ENCODE measurements at regions not wholly inside any gene's neighbourhood (a gene's known extent, or its start where the extent isn't known, plus 50 kb on each side); places are given as distances from the start of the nearest gene placed in this dataset.
A peak's percentile ranks its signal among the peaks of the same experiment; 100 is the strongest.

DNA sequence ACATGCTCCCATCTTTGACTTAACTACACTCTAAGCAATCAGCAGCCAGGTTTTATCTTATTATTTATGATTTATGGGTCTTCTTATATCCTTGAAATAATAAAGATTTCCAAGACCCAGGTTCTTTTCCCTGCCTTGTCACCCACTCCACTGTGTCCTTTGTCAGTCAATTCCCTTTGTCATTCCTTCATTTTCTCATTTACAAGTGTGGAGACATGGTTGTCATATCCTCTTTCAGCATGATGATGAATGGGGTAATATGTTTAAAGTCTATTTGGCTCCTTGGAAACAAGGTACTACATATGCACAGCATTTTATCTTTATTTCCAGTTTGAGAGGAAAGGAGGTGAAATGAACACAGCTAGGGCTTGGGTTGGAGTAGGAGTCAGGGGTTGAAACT lies 521.8 kb downstream of the LMO7 start:
- Mint-ChIP-seq H3K9me3 (peaks cover 0 to 2% (median 0%) of the 10 kb centered on the region in 5 donors), H3K27ac (no peak overlapping the region), H3K36me3 (no peaks in the 10 kb centered on the region), H3K4me3 (no peak overlapping the region), H3K27me3 (peaks cover 0 to 1% of the 10 kb centered on the region in 2 donors), H3K4me1 (no peaks in the 10 kb centered on the region)
- Histone ChIP-seq H3K36me3 (ENCODE audit: insufficient read depth, low read length) (no peaks in the 10 kb centered on the region), H3K27me3 (ENCODE audit: insufficient read depth, low read length, poor library complexity, severe bottlenecking) (no peaks in the 10 kb centered on the region), H3K4me1 (ENCODE audit: insufficient read depth, low read length) (no peaks in the 10 kb centered on the region), H3K4me3 (ENCODE audit: low read length) (no peak overlapping the region), H3K9me3 (ENCODE audit: low read length) (no peaks in the 10 kb centered on the region), H3K27ac (ENCODE audit: low read depth, low read length) (no peak overlapping the region)
- ChIA-PET CTCF (no interaction called here), POLR2A (no interaction called here)
- no peak for DNase-seq

GRCh38 chr13:76153239-76153638 lies 517.1 kb downstream of the LMO7 start:
- no peaks in the 10 kb centered on the region for H3K36me3 Mint-ChIP-seq
- H3K4me1 ChIP-seq (ENCODE audit: insufficient read depth, low read length): no peaks in the 10 kb centered on the region
- CTCF ChIA-PET: no interaction called here

GRCh38 chr13:76148926-76149325 lies 512.8 kb downstream of the LMO7 start:
- CTCF ChIA-PET: no interaction called here
- Mint-ChIP-seq H3K36me3 (no peaks in the 10 kb centered on the region), H3K27ac (no peak overlapping the region), H3K27me3 (no peaks in the 10 kb centered on the region), H3K4me1 (no peaks in the 10 kb centered on the region), H3K9me3 (peaks cover 0 to 2% (median 0%) of the 10 kb centered on the region in 5 donors), H3K4me3 (no peak overlapping the region)
- DNase-seq: no peak
- Histone ChIP-seq H3K4me3 (ENCODE audit: low read length) (no peak overlapping the region), H3K36me3 (ENCODE audit: insufficient read depth, low read length) (no peaks in the 10 kb centered on the region), H3K27ac (ENCODE audit: low read depth, low read length) (no peak overlapping the region), H3K27me3 (ENCODE audit: insufficient read depth, low read length, poor library complexity, severe bottlenecking) (no peaks in the 10 kb centered on the region), H3K9me3 (ENCODE audit: low read length) (no peaks in the 10 kb centered on the region), H3K4me1 (ENCODE audit: insufficient read depth, low read length) (no peaks in the 10 kb centered on the region)
- POLR2A ChIA-PET: no interaction called here

More at GRCh38 chr13:76153239-76153638, 517.1 kb downstream of the LMO7 start:
- H3K4me3 ChIP-seq (ENCODE audit: low read length): no peak overlapping the region
- H3K9me3 Mint-ChIP-seq: no peaks in the 10 kb centered on the region
- no peaks in the 10 kb centered on the region for H3K36me3 ChIP-seq (ENCODE audit: insufficient read depth, low read length)
- POLR2A ChIA-PET: no interaction called here
- no peak overlapping the region for H3K4me3 Mint-ChIP-seq
- DNase-seq: no peak
- H3K4me1 Mint-ChIP-seq: no peaks in the 10 kb centered on the region
- H3K27me3 Mint-ChIP-seq: peaks cover 0 to 1% of the 10 kb centered on the region in 2 donors
- H3K9me3 ChIP-seq (ENCODE audit: low read length): no peaks in the 10 kb centered on the region
- H3K27me3 ChIP-seq (ENCODE audit: insufficient read depth, low read length, poor library complexity, severe bottlenecking): no peaks in the 10 kb centered on the region
- no peak overlapping the region for H3K27ac ChIP-seq (ENCODE audit: low read depth, low read length)
- H3K27ac Mint-ChIP-seq: no peak overlapping the region

DNA sequence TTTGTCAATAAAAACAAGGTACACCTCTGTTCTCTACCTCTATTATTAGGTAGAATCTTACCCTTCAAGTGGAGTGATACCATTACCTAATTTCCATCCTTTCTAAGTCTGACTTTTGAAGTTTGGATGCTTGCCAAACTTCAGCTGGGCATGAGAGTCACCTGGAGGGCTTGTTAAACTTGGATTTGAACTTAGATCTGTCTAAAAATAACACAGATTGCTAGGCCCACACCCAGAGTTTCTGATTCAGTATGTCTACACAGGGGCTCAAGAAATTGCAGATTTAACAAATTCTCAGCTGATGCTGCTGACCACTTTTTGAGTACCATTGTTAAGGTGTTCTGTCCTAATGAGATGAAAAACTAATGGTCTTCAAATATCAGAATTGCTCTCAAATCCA lies 512.2 kb downstream of the LMO7 start:
- no peaks in the 10 kb centered on the region for H3K27me3 ChIP-seq (ENCODE audit: insufficient read depth, low read length, poor library complexity, severe bottlenecking)
- H3K36me3 ChIP-seq (ENCODE audit: insufficient read depth, low read length): no peaks in the 10 kb centered on the region
- no peaks in the 10 kb centered on the region for H3K36me3 Mint-ChIP-seq
- H3K4me1 Mint-ChIP-seq: no peaks in the 10 kb centered on the region
- POLR2A ChIA-PET: no interaction called here
- H3K27ac Mint-ChIP-seq: no peak overlapping the region
- H3K9me3 Mint-ChIP-seq: peaks cover 0 to 2% (median 0%) of the 10 kb centered on the region in 5 donors
- CTCF ChIA-PET: no interaction called here
- DNase-seq: no peak
- no peak overlapping the region for H3K27ac ChIP-seq (ENCODE audit: low read depth, low read length)
- H3K9me3 ChIP-seq (ENCODE audit: low read length): no peaks in the 10 kb centered on the region
- no peaks in the 10 kb centered on the region for H3K27me3 Mint-ChIP-seq
- no peak overlapping the region for H3K4me3 ChIP-seq (ENCODE audit: low read length)
- H3K4me3 Mint-ChIP-seq: no peak overlapping the region
- no peaks in the 10 kb centered on the region for H3K4me1 ChIP-seq (ENCODE audit: insufficient read depth, low read length)

GRCh38 chr13:76132532-76132931 lies 496.4 kb downstream of the LMO7 start:
- ChIA-PET CTCF (no interaction called here), POLR2A (no interaction called here)
- DNase-seq: no peak
- H3K4me1 Mint-ChIP-seq: no peaks in the 10 kb centered on the region
- H3K36me3 Mint-ChIP-seq: no peaks in the 10 kb centered on the region
- H3K4me1 ChIP-seq (ENCODE audit: insufficient read depth, low read length): no peaks in the 10 kb centered on the region
- no peak overlapping the region for H3K4me3 Mint-ChIP-seq
- no peaks in the 10 kb centered on the region for H3K27me3 ChIP-seq (ENCODE audit: insufficient read depth, low read length, poor library complexity, severe bottlenecking)
- no peaks in the 10 kb centered on the region for H3K27me3 Mint-ChIP-seq
- H3K27ac ChIP-seq (ENCODE audit: low read depth, low read length): no peak overlapping the region
- peaks cover 0 to 9% (median 2%) of the 10 kb centered on the region in 5 donors for H3K9me3 Mint-ChIP-seq
- H3K27ac Mint-ChIP-seq: no peak overlapping the region
- H3K36me3 ChIP-seq (ENCODE audit: insufficient read depth, low read length): no peaks in the 10 kb centered on the region
- H3K4me3 ChIP-seq (ENCODE audit: low read length): no peak overlapping the region
- H3K9me3 ChIP-seq (ENCODE audit: low read length): no peaks in the 10 kb centered on the region

DNA sequence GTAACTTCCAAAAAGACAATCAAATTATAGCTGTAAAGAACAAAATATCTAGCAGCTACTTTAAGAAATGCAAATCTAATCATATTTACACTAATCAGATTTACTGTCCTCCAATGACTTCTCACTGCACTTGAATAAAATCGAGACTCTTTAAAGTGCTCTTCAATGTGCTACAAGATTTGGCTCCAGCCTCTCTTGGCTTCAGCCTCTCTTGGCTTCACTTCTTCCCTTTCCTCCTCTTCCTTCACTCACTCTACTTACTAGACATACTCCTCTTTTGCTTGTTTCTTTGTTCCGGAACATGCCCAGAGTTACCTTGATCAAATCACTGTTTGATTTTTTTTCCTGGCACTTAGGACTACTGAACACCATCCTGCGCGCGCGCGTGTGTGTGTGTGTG lies 495.4 kb downstream of the LMO7 start:
- Histone ChIP-seq H3K4me3 (ENCODE audit: low read length) (no peak overlapping the region), H3K36me3 (ENCODE audit: insufficient read depth, low read length) (no peaks in the 10 kb centered on the region), H3K27me3 (ENCODE audit: insufficient read depth, low read length, poor library complexity, severe bottlenecking) (no peaks in the 10 kb centered on the region), H3K27ac (ENCODE audit: low read depth, low read length) (no peak overlapping the region), H3K4me1 (ENCODE audit: insufficient read depth, low read length) (no peaks in the 10 kb centered on the region), H3K9me3 (ENCODE audit: low read length) (no peaks in the 10 kb centered on the region)
- no peaks in the 10 kb centered on the region for H3K36me3 Mint-ChIP-seq
- H3K4me1 Mint-ChIP-seq: no peaks in the 10 kb centered on the region
- H3K9me3 Mint-ChIP-seq: peaks cover 0 to 9% (median 0%) of the 10 kb centered on the region in 5 donors
- peak overlapping the region in 1 of 8 donors; percentile 61 for H3K27ac Mint-ChIP-seq
- no peak for DNase-seq
- ChIA-PET POLR2A (no interaction called here), CTCF (interaction anchor here (0.9 kb wide), 1 partner anchor 106 kb away, joined by 3 read pairs; no protein-coding TSS in a partner anchor)
- no peak overlapping the region for H3K4me3 Mint-ChIP-seq
- no peaks in the 10 kb centered on the region for H3K27me3 Mint-ChIP-seq

DNA sequence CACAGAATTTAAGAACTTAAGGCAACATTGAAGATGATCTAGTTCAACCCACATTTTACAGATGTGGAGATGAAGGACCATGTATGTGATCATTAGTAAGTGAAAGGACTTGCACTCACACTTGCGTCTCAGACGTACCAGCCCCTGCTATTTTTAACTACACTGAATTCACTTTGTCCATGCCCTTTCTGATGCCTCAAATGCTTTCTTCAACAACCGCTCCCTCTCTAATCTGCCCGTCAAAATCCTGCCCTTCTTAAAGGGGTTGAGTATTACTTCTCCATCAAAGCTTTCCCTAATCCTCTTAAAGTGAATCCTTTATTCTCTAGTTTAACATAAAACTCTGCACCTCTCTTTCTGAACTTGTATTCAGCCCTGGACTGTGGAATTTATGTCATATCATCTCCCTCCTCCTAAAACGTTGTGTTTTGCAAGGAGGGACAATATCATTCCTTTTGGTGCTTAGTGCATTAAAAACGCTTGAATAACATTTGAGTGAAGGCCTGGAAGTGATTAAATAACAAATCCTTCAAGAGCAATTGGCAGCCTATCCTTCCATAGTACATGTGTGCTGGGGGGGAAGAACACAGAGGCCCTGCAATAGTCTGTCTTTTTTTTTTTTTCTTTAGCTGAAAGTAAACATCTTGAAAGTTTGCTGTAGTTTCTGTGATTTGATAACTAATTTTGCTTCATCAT lies 493.3 kb downstream of the LMO7 start:
- H3K27ac Mint-ChIP-seq: no peak overlapping the region
- Histone ChIP-seq H3K4me3 (ENCODE audit: low read length) (no peak overlapping the region), H3K4me1 (ENCODE audit: insufficient read depth, low read length) (no peaks in the 10 kb centered on the region), H3K27ac (ENCODE audit: low read depth, low read length) (no peak overlapping the region), H3K9me3 (ENCODE audit: low read length) (no peaks in the 10 kb centered on the region), H3K27me3 (ENCODE audit: insufficient read depth, low read length, poor library complexity, severe bottlenecking) (no peaks in the 10 kb centered on the region), H3K36me3 (ENCODE audit: insufficient read depth, low read length) (no peaks in the 10 kb centered on the region)
- ChIA-PET CTCF (no interaction called here), POLR2A (no interaction called here)
- H3K36me3 Mint-ChIP-seq: no peaks in the 10 kb centered on the region
- H3K4me3 Mint-ChIP-seq: no peak overlapping the region
- DNase-seq: no peak
- peaks cover 0 to 12% (median 6%) of the 10 kb centered on the region in 5 donors for H3K9me3 Mint-ChIP-seq
- no peaks in the 10 kb centered on the region for H3K27me3 Mint-ChIP-seq
- H3K4me1 Mint-ChIP-seq: no peaks in the 10 kb centered on the region

GRCh38 chr13:76127922-76128321 lies 491.8 kb downstream of the LMO7 start:
- no peak for DNase-seq
- ChIA-PET CTCF (no interaction called here), POLR2A (no interaction called here)
- no peaks in the 10 kb centered on the region for H3K27me3 ChIP-seq (ENCODE audit: insufficient read depth, low read length, poor library complexity, severe bottlenecking)
- Mint-ChIP-seq H3K4me1 (no peaks in the 10 kb centered on the region), H3K27ac (no peak overlapping the region), H3K36me3 (no peaks in the 10 kb centered on the region), H3K27me3 (no peaks in the 10 kb centered on the region), H3K9me3 (peaks cover 11 to 20% (median 18%) of the 10 kb centered on the region in 5 donors), H3K4me3 (no peak overlapping the region)
- H3K36me3 ChIP-seq (ENCODE audit: insufficient read depth, low read length): no peaks in the 10 kb centered on the region
- no peak overlapping the region for H3K27ac ChIP-seq (ENCODE audit: low read depth, low read length)
- H3K9me3 ChIP-seq (ENCODE audit: low read length): no peaks in the 10 kb centered on the region
- H3K4me3 ChIP-seq (ENCODE audit: low read length): no peak overlapping the region
- no peaks in the 10 kb centered on the region for H3K4me1 ChIP-seq (ENCODE audit: insufficient read depth, low read length)

Data from CD8-positive, alpha-beta memory T cell (primary cell).